ENCODE measurements at regions not wholly inside any gene's neighbourhood (a gene's known extent, or its start where the extent isn't known, plus 50 kb on each side); places are given as distances from the start of the nearest gene placed in this dataset.

- ATAC-seq (ENCODE audit: poor library complexity): no peak
- H3K4me3 Mint-ChIP-seq: peak overlapping the region; percentile 88
- H3K4me3 ChIP-seq (ENCODE audit: low read length): no peak overlapping the region
- no peaks in the 10 kb centered on the region for H3K9me3 Mint-ChIP-seq
- H3K9me3 ChIP-seq (ENCODE audit: control insufficient read depth in 1 of 2, insufficient read depth in 1 of 2, low read length in 2 of 2): no peaks in the 10 kb centered on the region
- peaks cover 8% of the 10 kb centered on the region for H3K36me3 Mint-ChIP-seq (ENCODE audit: low read depth)
- H3K4me1 ChIP-seq (ENCODE audit: insufficient read depth, low read length): peaks cover 26% of the 10 kb centered on the region
- peaks cover 15% of the 10 kb centered on the region for H3K27me3 Mint-ChIP-seq
- no peak overlapping the region for H3K27ac ChIP-seq (ENCODE audit: low read depth in 1 of 2, low read length in 2 of 2)
- H3K4me1 Mint-ChIP-seq (ENCODE audit: low read depth): peaks cover 14% of the 10 kb centered on the region
- CTCF ChIA-PET: interaction anchor here (0.5 kb wide), 1 partner anchor 174 kb away, joined by 3 read pairs; no protein-coding TSS in a partner anchor
- POLR2A ChIA-PET: no interaction called here
- H3K36me3 ChIP-seq (ENCODE audit: insufficient read depth, low read length): no peaks in the 10 kb centered on the region
- peaks cover 12 to 21% of the 10 kb centered on the region in 2 experiments for H3K27me3 ChIP-seq (ENCODE audit: control insufficient read depth in 1 of 2, insufficient read depth in 2 of 2, low read length in 2 of 2)
- intact Hi-C loops (cut with DNase I, micrococcal nuclease): loop anchor here in 1 of 2 experiments (5.0 kb wide), 2 partner anchors 89 to 674 kb away; partner anchors contain the start of gene TNRC6C
- DNase-seq: peak in 2 of 14 experiments; percentile 37 to 44
- H3K27ac Mint-ChIP-seq: peak overlapping the region; percentile 85
- no peak for TF ChIP-seq CTCF (IDR thresholded peaks at IDR 0.05)
These were observed 142.1 kb downstream of the SEC14L1 start for GRCh38 chr17:77282524-77283515.

- no peaks in the 10 kb centered on the region for H3K9me3 Mint-ChIP-seq
- Histone ChIP-seq H3K4me3 (ENCODE audit: low read length) (no peak overlapping the region), H3K27ac (ENCODE audit: low read depth in 1 of 2, low read length in 2 of 2) (no peak overlapping the region), H3K4me1 (ENCODE audit: insufficient read depth, low read length) (peaks cover 26% of the 10 kb centered on the region), H3K36me3 (ENCODE audit: insufficient read depth, low read length) (no peaks in the 10 kb centered on the region), H3K27me3 (ENCODE audit: control insufficient read depth in 1 of 2, insufficient read depth in 2 of 2, low read length in 2 of 2) (peaks cover 12 to 21% of the 10 kb centered on the region in 2 experiments), H3K9me3 (ENCODE audit: control insufficient read depth in 1 of 2, insufficient read depth in 1 of 2, low read length in 2 of 2) (no peaks in the 10 kb centered on the region)
- H3K27ac Mint-ChIP-seq: no peak overlapping the region
- TF ChIP-seq CTCF (IDR thresholded peaks at IDR 0.05): no peak
- peaks cover 8% of the 10 kb centered on the region for H3K36me3 Mint-ChIP-seq (ENCODE audit: low read depth)
- CTCF ChIA-PET: no interaction called here
- H3K4me3 Mint-ChIP-seq: no peak overlapping the region
- peaks cover 14% of the 10 kb centered on the region for H3K4me1 Mint-ChIP-seq (ENCODE audit: low read depth)
- no peak for ATAC-seq (ENCODE audit: poor library complexity)
- POLR2A ChIA-PET: no interaction called here
- peaks cover 15% of the 10 kb centered on the region for H3K27me3 Mint-ChIP-seq
- DNase-seq: no peak
- intact Hi-C loops (cut with DNase I, micrococcal nuclease): loop anchor here in 1 of 2 experiments (5.0 kb wide), 2 partner anchors 88 to 673 kb away; partner anchors contain the start of gene TNRC6C
These were observed 143.4 kb downstream of the SEC14L1 start for GRCh38 chr17:77284023-77284617.

DNA sequence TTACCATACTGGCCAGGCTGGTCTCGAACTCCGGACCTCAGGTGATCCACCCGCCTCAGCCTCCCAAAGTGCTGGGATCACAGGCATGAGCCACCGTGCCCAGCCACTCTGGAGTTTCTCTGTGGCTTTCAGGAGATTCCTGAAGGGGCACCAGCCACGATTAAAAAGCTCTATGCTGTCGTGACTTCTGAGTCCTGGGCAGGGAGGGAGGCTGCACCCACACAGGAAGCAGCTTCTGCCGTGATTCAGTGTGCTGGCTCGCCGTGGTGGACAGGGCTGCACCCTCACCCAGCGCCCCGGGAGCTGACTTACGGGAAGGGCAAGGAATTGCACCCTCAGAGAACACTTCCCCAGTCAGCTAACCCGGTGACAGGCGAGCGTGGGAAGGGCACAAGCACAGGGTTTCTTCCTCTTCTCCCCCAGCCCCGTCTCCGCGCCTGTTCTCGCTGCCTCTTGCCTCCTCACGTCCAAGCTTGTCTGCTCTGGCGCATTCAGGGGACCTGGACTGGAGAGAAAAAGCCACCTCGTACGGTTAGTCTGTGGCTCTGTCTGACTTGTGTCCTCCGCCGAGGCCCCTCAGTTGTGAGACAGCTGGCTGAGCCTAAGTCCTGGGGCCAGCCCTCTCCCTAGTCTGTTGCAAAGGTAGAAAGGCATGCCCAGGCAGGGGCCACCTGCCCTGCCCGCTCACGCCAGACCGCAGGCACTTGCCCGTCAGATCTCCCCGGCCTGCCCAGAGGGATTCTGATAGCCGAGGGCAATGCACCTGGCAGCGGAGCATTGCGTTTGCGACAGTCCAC lies 145.0 kb downstream of the SEC14L1 start:
- CTCF ChIA-PET: no interaction called here
- no peak for TF ChIP-seq CTCF (IDR thresholded peaks at IDR 0.05)
- peaks cover 8 to 15% of the 10 kb centered on the region in 2 experiments for H3K27me3 ChIP-seq (ENCODE audit: control insufficient read depth in 1 of 2, insufficient read depth in 2 of 2, low read length in 2 of 2)
- POLR2A ChIA-PET: interaction anchor here (0.6 kb wide), 1 partner anchor 159 kb away, joined by 3 read pairs; no protein-coding TSS in a partner anchor
- no peaks in the 10 kb centered on the region for H3K36me3 ChIP-seq (ENCODE audit: insufficient read depth, low read length)
- H3K9me3 Mint-ChIP-seq: no peaks in the 10 kb centered on the region
- intact Hi-C loops (cut with DNase I, micrococcal nuclease): no loop called here
- ATAC-seq (ENCODE audit: poor library complexity) (no peak), DNase-seq (peak in 4 of 14 experiments; percentile 3 to 77 (median 46))
- peaks cover 10% of the 10 kb centered on the region for H3K27me3 Mint-ChIP-seq
- peaks cover 8% of the 10 kb centered on the region for H3K36me3 Mint-ChIP-seq (ENCODE audit: low read depth)
- peaks cover 9% of the 10 kb centered on the region for H3K4me1 Mint-ChIP-seq (ENCODE audit: low read depth)
- H3K4me3 ChIP-seq (ENCODE audit: low read length): no peak overlapping the region
- no peak overlapping the region for H3K4me3 Mint-ChIP-seq
- no peak overlapping the region for H3K27ac Mint-ChIP-seq
- no peaks in the 10 kb centered on the region for H3K9me3 ChIP-seq (ENCODE audit: control insufficient read depth in 1 of 2, insufficient read depth in 1 of 2, low read length in 2 of 2)
- no peak overlapping the region for H3K27ac ChIP-seq (ENCODE audit: low read depth in 1 of 2, low read length in 2 of 2)
- peaks cover 16% of the 10 kb centered on the region for H3K4me1 ChIP-seq (ENCODE audit: insufficient read depth, low read length)
